ENCODE measurements at regions not wholly inside any gene's neighbourhood (a gene's known extent, or its start where the extent isn't known, plus 50 kb on each side); places are given as distances from the start of the nearest gene placed in this dataset.

DNA sequence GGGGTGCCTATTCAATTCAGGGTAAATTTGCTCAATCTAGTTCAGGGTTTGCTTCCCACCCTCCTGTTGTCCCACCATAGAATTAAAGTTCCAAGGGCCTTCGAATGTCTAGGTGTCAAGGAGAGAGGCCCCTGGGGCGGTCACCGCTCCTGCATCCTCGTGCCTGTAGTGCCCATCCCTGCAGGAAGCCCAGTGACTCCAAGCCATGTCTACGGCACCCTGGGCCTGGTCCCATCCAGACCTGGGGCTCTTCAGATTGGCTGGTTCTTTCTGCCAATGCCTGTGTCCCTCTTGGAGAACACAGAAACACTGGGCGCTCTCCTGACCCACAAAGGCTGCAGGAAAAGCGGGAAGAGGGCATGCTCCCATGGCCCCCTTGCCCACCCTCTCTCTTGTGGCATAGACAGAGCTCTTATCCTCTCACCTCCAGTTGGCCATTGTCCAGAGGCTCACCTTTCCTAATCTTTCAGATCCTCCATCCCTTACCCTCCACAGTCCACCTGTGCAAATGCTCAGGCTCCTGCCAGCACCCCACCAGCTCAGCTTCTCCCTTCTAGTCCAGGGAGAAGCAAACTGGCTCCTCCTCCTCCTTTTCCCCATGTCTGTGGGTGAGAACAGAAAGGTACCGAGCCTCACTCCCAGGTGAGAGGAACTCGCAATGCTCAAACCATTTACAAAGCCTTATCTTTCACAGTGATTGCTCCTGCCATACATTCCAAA lies 253.0 kb upstream of the IRX2 start:
- no peak for DNase-seq

DNA sequence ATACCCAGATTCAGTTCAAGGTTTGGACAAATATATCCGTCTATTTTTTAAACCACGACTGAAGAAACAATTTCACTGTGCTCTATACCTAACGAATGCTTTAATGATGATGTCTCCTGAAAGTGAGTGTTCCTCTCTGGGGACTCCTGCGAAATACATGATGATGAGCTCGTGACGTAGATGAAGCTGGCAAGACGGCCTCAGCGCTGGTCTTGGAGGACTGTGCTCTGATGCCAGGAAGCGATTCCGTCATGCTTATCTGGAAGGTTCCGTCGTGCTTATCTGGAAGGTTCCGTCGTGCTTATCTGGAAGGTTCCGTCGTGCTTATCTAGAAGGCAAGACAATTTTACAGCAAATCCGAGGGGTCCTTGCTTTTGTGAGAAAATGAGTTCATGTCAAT lies 250.8 kb upstream of the IRX2 start:
- DNase-seq = no peak

DNA sequence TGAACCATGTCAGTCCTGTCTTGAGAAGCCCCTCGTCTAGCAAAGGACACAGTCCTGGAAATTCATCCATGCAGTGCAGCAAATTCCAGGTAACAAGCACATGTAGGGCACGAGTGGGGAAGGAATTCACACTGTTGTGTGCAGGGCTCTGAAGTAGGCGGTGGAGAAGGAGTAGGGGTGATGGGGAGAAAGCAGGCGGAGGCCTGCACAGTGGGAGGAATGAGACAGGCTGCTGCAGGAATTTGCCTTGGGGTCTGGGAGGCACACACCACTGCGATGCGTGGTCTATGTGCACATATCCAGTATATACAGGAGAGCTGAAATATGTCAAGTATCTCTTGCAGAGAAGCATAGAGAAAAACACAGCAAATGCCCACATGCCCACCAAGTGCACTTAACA lies 249.2 kb upstream of the IRX2 start:
- DNase-seq = no peak

GRCh38 chr5:2999926-3000325 lies 248.4 kb upstream of the IRX2 start:
- no peak for DNase-seq

- DNase-seq = no peak
Measured at GRCh38 chr5:2998106-2998505, 246.6 kb upstream of the IRX2 start.

DNA sequence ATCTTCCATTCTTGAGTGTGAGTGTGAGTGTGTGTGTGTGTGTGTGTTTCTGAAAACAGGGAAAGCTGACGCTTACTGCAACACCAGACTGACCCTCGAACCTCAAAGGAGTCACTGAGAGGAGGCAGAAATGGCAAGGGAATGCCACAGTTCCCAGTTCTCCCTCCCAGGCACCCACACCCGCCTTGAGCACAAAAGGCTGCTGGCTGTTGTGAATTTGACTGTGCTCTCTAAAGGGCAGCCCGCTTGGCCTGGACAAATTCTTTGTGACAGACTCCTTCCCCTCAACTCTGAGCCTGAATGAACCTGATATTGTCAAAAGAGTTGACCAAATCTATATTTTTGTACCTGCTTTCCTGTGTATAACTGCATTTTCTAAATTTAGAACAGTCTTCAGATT lies 245.7 kb upstream of the IRX2 start:
- no peak for DNase-seq

DNA sequence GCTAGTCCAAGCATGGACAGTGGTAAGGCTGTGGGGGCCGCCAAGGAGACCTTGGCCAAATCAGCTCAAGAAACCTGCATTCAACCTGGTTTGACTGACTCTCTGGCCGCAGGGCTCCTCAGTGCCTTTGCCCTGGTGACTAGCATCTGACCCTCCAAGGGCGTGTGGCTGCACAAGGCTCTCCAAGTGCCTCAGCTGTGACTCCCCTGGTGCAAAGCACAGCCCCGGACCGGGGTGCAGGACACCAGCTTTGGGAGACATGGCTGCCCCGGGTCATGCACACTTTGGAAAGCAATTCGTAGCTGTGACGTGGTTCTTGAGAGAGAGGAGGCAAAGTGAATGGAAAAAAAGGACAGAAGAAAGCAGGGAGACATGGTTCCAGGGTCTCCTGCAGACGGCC lies 245.2 kb upstream of the IRX2 start:
- DNase-seq = no peak

- DNase-seq = no peak
Measured at GRCh38 chr5:2996248-2996647, 244.8 kb upstream of the IRX2 start.

GRCh38 chr5:2995667-2996066 lies 244.2 kb upstream of the IRX2 start:
- DNase-seq = no peak

GRCh38 chr5:2995035-2995434 lies 243.6 kb upstream of the IRX2 start:
- no peak for DNase-seq

DNA sequence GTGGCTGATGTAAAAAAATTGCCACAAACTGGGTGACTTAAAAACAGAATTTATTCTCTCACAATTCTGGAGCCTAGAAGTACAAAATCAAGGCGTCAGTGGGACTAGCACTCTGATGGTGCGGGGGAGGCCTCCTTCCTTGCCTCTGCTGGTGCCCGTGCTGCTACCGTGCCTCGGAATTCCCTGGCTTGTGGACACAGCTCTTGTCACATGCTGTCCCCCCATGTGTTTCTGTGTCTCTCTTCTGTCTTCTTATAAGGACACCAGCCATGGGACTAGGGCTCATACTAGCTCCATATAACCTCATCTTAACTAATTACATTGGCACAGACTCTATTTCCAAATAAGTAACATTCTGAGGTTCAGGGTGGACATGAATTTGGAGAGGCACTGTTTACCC lies 242.3 kb upstream of the IRX2 start:
- DNase-seq = no peak

- no peak for DNase-seq
Measured at GRCh38 chr5:2993301-2993700, 241.8 kb upstream of the IRX2 start.

- no peak for DNase-seq
Measured at GRCh38 chr5:2992806-2993205, 241.3 kb upstream of the IRX2 start.

DNA sequence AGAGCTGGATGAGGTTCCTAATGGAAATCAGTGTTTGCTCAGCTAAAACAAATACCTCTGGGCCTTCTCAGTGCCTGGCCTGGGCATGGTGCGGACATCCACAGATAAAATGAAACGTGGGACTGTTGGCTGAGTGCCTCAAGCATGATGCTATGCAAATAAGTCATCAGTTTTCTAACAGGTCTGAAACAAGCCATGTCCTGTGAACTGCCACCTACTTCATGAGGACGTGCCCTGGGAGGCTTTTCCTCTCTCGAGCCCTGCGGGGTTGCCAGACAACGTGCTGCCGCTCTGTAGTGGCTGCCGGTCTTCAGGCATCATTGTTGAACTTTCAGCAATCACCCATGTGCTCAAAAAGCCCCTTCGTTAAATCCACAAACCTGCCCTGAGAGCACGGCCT lies 240.4 kb upstream of the IRX2 start:
- no peak for DNase-seq

GRCh38 chr5:2989517-2989916 lies 238.0 kb upstream of the IRX2 start:
- no peak for DNase-seq

DNA sequence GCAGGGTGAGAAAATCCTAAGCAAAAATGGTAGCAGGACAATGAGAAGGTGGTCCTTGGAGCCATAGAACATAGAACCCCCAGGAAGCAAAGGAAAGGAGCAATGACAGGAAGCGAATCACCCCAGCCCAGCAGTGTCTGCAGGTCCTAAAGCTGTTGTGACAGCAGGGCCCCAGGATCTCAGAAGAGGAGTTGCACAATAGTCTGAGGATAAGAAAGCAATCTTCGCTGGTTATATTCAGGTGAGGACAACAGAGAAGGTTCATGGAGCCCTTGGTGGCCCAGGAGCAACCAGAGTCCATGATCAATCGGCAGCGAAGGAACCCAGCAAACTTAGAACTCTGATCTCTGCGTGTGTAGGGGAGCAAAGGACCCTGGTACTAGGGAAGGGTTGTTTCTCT lies 234.8 kb upstream of the IRX2 start:
- no peak for DNase-seq

- no peak for DNase-seq
Measured at GRCh38 chr5:2985718-2986117, 234.2 kb upstream of the IRX2 start.

DNA sequence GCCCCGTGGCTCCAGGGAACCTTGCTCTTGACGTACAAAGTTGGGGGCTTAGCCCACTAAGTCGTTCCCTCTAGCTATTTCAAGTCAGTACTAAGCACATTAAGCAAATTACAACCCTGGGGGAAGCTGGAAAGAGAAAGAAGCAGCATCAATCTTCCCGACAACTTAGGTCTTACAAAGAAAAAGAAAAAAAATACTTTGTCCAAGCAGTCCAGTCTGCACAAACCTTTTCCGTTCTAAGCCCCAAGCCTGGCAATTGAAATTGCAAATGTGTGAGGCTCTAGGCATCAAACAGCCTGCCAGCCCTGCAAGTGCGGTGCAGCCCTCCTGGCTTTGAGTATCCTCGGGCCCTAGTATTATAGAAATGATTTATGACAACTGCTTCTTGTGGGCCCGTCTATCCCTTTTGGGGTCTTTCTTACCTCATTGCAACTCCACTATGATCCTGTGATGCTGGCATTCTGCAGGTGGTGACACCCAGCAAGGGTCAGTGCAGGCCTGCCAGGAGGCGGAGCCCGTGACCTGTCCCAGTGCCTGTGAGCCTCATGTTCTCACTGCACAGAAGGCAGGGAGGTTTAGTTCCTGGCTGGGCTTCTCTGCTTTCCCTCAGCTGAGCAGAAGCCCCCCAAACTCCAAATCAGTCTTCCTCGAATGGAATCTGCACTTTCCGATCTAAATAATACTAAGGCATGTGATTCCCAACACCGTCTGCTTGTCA lies 232.3 kb upstream of the IRX2 start:
- DNase-seq = no peak

DNA sequence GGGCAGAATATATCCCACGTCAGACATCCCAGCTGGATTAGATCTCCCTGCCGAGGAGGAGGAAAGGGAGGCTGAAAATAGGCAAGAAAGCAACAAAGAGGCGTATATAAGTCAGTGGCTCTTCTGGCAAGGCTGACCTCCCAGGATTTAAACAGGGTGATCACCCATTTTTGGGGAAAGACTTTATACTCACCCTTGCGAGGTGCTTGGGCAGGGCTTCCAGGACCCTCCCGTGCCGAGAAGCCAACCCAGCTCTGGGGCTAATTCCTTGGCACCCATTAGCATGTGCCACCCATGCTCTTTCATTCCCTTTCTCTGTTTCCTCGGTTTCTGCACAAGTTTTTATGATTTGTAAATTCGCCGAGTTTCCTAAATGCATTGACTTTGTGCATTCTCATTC lies 230.2 kb upstream of the IRX2 start:
- no peak for DNase-seq

DNA sequence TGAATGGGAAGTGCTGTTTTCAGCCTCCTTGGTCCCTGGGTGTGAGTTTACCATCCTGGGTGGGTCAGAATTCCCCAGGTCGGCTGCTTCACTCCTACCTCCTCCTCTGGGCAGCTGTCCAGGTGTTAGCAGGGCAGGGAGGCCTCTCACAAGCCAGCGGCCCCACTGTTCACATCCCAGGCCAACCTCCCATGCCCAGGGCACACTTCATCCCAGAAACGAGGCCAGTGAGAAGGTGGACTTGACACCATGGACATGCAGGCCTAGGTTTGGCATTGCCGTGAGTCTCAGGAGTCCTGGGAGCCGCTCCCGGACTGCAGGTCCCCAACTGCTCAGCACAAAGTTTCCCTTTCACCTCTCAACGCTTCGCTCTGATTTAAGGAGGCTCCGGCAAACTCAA lies 229.6 kb upstream of the IRX2 start:
- DNase-seq = no peak

DNA sequence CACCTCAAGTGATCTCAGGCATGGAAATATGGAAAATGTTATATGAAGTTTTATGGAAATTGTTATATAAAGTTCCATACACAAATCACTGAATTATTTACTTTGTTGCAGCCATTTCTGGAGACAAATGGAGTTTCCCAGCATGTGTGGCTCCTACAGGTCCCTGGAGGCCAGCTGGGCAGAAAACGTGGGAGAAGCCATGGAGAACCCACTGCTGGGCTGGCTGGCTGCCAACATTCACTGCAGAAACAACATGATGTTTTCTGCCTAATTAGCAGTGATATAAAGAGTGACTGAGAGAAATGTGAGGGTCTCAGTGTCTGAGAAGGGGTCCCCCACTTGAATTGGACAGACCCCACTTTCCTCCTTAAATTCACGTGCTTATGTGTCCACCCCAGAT lies 208.8 kb upstream of the IRX2 start:
- no peak for DNase-seq

DNA sequence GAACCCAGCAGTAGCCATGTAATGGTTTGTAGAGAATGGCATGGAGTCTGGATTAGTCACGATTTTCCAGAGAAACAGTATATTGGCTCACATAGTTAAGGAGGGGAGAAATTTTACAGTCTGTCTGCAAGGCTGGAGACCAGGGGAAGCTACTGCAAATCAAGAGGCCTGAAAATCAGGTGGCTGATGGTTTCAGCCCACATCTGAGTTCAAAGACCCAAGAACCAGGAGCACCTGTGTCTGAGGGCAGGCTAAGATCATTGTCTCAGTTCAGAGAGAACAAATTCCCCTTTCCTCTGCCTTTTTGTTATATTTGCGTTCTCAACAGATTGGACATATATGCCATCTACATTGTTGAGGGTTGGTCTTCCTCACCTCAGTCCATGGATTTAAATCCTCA lies 207.5 kb upstream of the IRX2 start:
- DNase-seq = no peak

GRCh38 chr5:2948875-2949274 lies 197.4 kb upstream of the IRX2 start:
- DNase-seq = no peak

- no peak for DNase-seq
Measured at GRCh38 chr5:2946315-2946714, 194.8 kb upstream of the IRX2 start.

- no peak for DNase-seq
Measured at GRCh38 chr5:2936413-2936812, 184.9 kb upstream of the IRX2 start.

All from fibroblast of skin of right biceps (primary cell).